Fibroblast of lung (primary cell): ENCODE measurements at regions not wholly inside any gene's neighbourhood (a gene's known extent, or its start where the extent isn't known, plus 50 kb on each side); places are given as distances from the start of the nearest gene placed in this dataset.

Experiments used
- DNase-seq, 2 donors: peaks; one replicate each; pipeline versions ENCODE4 v3.0.0 to v3.0.0-alpha.2; 2010; ENCODE audit warnings: low read depth in 2 of 2
- H2AFZ ChIP-seq: 2 replicates; pipeline ENCODE4 v1.5.1; 2012; ENCODE audit warnings: low read length, control low read depth, inconsistent platforms
- H3K27ac ChIP-seq: 2 replicates; pipeline ENCODE4 v1.5.1; 2011; ENCODE audit warnings: low read length, control low read depth; ENCODE audit not compliant: insufficient read depth
- H3K27me3 ChIP-seq: 2 replicates; pipeline ENCODE4 v1.5.1; 2011; ENCODE audit warnings: mild to moderate bottlenecking, low read length; ENCODE audit not compliant: control insufficient read depth, insufficient read depth
- H3K36me3 ChIP-seq: 2 replicates; pipeline ENCODE4 v1.5.1; 2011; ENCODE audit warnings: low read length; ENCODE audit not compliant: control insufficient read depth, insufficient read depth
- H3K4me1 ChIP-seq: 2 replicates; pipeline ENCODE4 v1.5.1; 2011; ENCODE audit warnings: low read length; ENCODE audit not compliant: control insufficient read depth, insufficient read depth; ENCODE audit errors: extremely low read depth
- H3K4me2 ChIP-seq: 2 replicates; pipeline ENCODE4 v1.5.1; 2011; ENCODE audit warnings: low read length, control low read depth; ENCODE audit not compliant: insufficient read depth; ENCODE audit errors: extremely low read depth
- H3K4me3 ChIP-seq, 4 experiments: fragments of 200-600 bp in 1 of 4; sonication (generic) in 1 of 4; replicated peaks in 1 of 4; 2 replicates each; pipeline ENCODE4 v1.5.1; 2011 to 2016; ENCODE audit warnings: low read length in 4 of 4, low read depth in 3 of 4, mild to moderate bottlenecking in 3 of 4, control low read depth in 2 of 4, inconsistent platforms in 1 of 4, mixed read lengths in 1 of 4; ENCODE audit not compliant: insufficient read depth in 1 of 4; ENCODE audit errors: control extremely low read depth in 1 of 4
- H3K79me2 ChIP-seq: 2 replicates; pipeline ENCODE4 v1.5.1; 2012; ENCODE audit warnings: mild to moderate bottlenecking, low read length, inconsistent platforms; ENCODE audit not compliant: control insufficient read depth, insufficient read depth
- H3K9ac ChIP-seq: 2 replicates; pipeline ENCODE4 v1.5.1; 2011; ENCODE audit warnings: mild to moderate bottlenecking, low read length, control low read depth; ENCODE audit not compliant: insufficient read depth
- H3K9me3 ChIP-seq: 2 replicates; pipeline ENCODE4 v1.5.1; 2012; ENCODE audit warnings: low read depth, low read length; ENCODE audit not compliant: control insufficient read depth, insufficient read depth
- H4K20me1 ChIP-seq: 2 replicates; pipeline ENCODE4 v1.5.1; 2011; ENCODE audit warnings: low read length; ENCODE audit not compliant: control insufficient read depth, insufficient read depth; ENCODE audit errors: extremely low read depth
- CTCF ChIP-seq, 2 donors: IDR thresholded peaks in 1 of 2; conservative IDR thresholded peaks in 1 of 2; 1 replicate in 1 of 2; 2 replicates in 1 of 2; pipeline ENCODE4 v1.5.1; 2011 to 2012; ENCODE audit warnings: low read length in 2 of 2, control low read depth in 1 of 2, inconsistent platforms in 1 of 2, low read depth in 1 of 2, mild to moderate bottlenecking in 1 of 2
- EZH2 ChIP-seq: IDR thresholded peaks from 2 replicates; pipeline ENCODE4 v1.5.1; 2012; ENCODE audit warnings: low read length, control low read depth, mild to moderate bottlenecking; ENCODE audit errors: missing control alignments

DNA sequence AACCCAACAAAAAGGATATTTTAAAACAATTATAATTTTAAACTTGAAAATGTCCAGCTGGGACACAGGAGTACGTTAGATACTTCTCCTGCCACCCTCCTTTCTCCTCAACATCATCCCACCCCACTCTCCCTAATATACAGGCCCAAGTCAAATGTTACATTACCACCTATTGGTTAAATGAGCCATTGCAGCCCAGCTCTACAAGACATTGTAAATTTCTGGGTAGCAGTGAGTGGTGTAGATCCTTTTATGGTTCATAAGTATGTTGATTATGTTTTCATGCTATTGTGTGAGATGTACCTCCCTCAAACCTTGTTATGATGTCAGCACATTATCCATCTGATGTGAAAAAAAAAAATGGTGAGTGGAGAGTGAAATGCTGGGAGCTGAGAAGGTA, 187.1 kb upstream of the BCOR start:
- H3K79me2 ChIP-seq: no peaks in the 10 kb centered on the region
- DNase-seq: no peak
- no peaks in the 10 kb centered on the region for H3K27me3 ChIP-seq
- H3K4me1 ChIP-seq: no peaks in the 10 kb centered on the region
- no peaks in the 10 kb centered on the region for H3K9me3 ChIP-seq
- H3K36me3 ChIP-seq: no peaks in the 10 kb centered on the region
- H3K9ac ChIP-seq: no peak overlapping the region
- H4K20me1 ChIP-seq: no peaks in the 10 kb centered on the region
- no peak overlapping the region for H3K4me2 ChIP-seq
- H3K4me3 ChIP-seq: no peak overlapping the region
- no peak for TF ChIP-seq CTCF (conservative IDR thresholded peaks at IDR 0.05 in 1 of 2, IDR thresholded peaks at IDR 0.05 in 1 of 2; ENCODE audit: low read depth in 1 of 2, low read length in 2 of 2)
- no peak for TF ChIP-seq EZH2
- H3K27ac ChIP-seq: no peak overlapping the region
- H2AFZ ChIP-seq: no peak overlapping the region

- H3K4me3 ChIP-seq: no peak overlapping the region
- H3K4me2 ChIP-seq: no peak overlapping the region
- no peaks in the 10 kb centered on the region for H4K20me1 ChIP-seq
- H3K36me3 ChIP-seq: no peaks in the 10 kb centered on the region
- H3K4me1 ChIP-seq: no peaks in the 10 kb centered on the region
- H3K27me3 ChIP-seq: no peaks in the 10 kb centered on the region
- TF ChIP-seq EZH2 (no peak), CTCF (conservative IDR thresholded peaks at IDR 0.05 in 1 of 2, IDR thresholded peaks at IDR 0.05 in 1 of 2; ENCODE audit: low read depth in 1 of 2, low read length in 2 of 2) (no peak)
- H3K79me2 ChIP-seq: no peaks in the 10 kb centered on the region
- DNase-seq: no peak
- no peak overlapping the region for H3K27ac ChIP-seq
- no peak overlapping the region for H2AFZ ChIP-seq
- no peak overlapping the region for H3K9ac ChIP-seq
- H3K9me3 ChIP-seq: no peaks in the 10 kb centered on the region
Measured at GRCh38 chrX:40283981-40284380, 186.2 kb upstream of the BCOR start.

GRCh38 chrX:40282946-40283660, 185.3 kb upstream of the BCOR start:
- DNase-seq: peak; percentile 34 to 69
- peak overlapping the region; percentile 5 for H3K4me2 ChIP-seq

More at GRCh38 chrX:40282946-40283660, 185.3 kb upstream of the BCOR start:
- TF ChIP-seq EZH2: no peak
- no peaks in the 10 kb centered on the region for H3K36me3 ChIP-seq
- no peak overlapping the region for H3K27ac ChIP-seq
- H3K9ac ChIP-seq: no peak overlapping the region
- H3K9me3 ChIP-seq: no peaks in the 10 kb centered on the region
- no peak overlapping the region for H2AFZ ChIP-seq
- H4K20me1 ChIP-seq: no peaks in the 10 kb centered on the region
- H3K27me3 ChIP-seq: no peaks in the 10 kb centered on the region
- no peaks in the 10 kb centered on the region for H3K79me2 ChIP-seq
- H3K4me1 ChIP-seq: no peaks in the 10 kb centered on the region
- no peak overlapping the region for H3K4me3 ChIP-seq
